Endodermal cell (in vitro differentiated cells): ENCODE measurements at regions not wholly inside any gene's neighbourhood (a gene's known extent, or its start where the extent isn't known, plus 50 kb on each side); places are given as distances from the start of the nearest gene placed in this dataset.
A peak's percentile ranks its signal among the peaks of the same experiment; 100 is the strongest.
"Not testable (repeated sequence)": the region's sequence is repeated elsewhere in the genome, so short reads cannot be mapped to it uniquely, and the experiment has no call there.

Source experiments
- DNase-seq: peaks from one replicate; pipeline ENCODE4 v3.0.0-alpha.2; 2017
- H3K27ac ChIP-seq: 2 replicates; pipeline ENCODE4 v1.5.1; 2013; ENCODE audit warnings: mild to moderate bottlenecking, low read depth, low read length, moderate library complexity
- H3K27me3 ChIP-seq: 2 replicates; pipeline ENCODE4 v1.6.1; 2013; ENCODE audit warnings: mild to moderate bottlenecking, low read length, moderate library complexity; ENCODE audit not compliant: insufficient read depth, control insufficient read depth, poor library complexity, severe bottlenecking
- H3K36me3 ChIP-seq: 2 replicates; pipeline ENCODE4 v1.7.0; 2013; ENCODE audit warnings: mild to moderate bottlenecking, low read length, moderate library complexity; ENCODE audit not compliant: control insufficient read depth, insufficient read depth
- H3K4me1 ChIP-seq: one replicate; pipeline ENCODE4 v1.7.0; 2013; ENCODE audit warnings: low read length; ENCODE audit not compliant: control insufficient read depth, insufficient read depth
- H3K4me3 ChIP-seq: 2 replicates; pipeline ENCODE4 v1.5.1; 2013; ENCODE audit warnings: mild to moderate bottlenecking, low read length, moderate library complexity
- H3K9ac ChIP-seq: 2 replicates; pipeline ENCODE4 v1.6.1; 2013; ENCODE audit warnings: mild to moderate bottlenecking, low read length, moderate library complexity; ENCODE audit not compliant: poor library complexity, severe bottlenecking; ENCODE audit errors: extremely low read depth
- H3K9me3 ChIP-seq: 2 replicates; pipeline ENCODE4 v1.6.1; 2013; ENCODE audit warnings: mild to moderate bottlenecking, low read length, moderate library complexity; ENCODE audit not compliant: control insufficient read depth
- H3K27ac Mint-ChIP-seq: 2 replicates; pipeline ENCODE4 v1.8.0; 2020; ENCODE audit warnings: mixed read lengths
- H3K27me3 Mint-ChIP-seq: 2 replicates; pipeline ENCODE4 v1.8.0; 2021; ENCODE audit warnings: mild to moderate bottlenecking, mixed read lengths; ENCODE audit not compliant: insufficient read depth
- H3K36me3 Mint-ChIP-seq: 2 replicates; pipeline ENCODE4 v1.8.0; 2020; ENCODE audit warnings: low read depth, mixed read lengths
- H3K4me1 Mint-ChIP-seq: 2 replicates; pipeline ENCODE4 v1.8.0; 2020; ENCODE audit warnings: mixed read lengths
- H3K4me3 Mint-ChIP-seq: 2 replicates; pipeline ENCODE4 v1.8.0; 2020; ENCODE audit warnings: mild to moderate bottlenecking, moderate library complexity, mixed read lengths
- H3K9me3 Mint-ChIP-seq: 2 replicates; pipeline ENCODE4 v1.8.0; 2020; ENCODE audit warnings: mild to moderate bottlenecking, mixed read lengths
- CTCF ChIP-seq: fragments of 200-600 bp; sonication (generic); conservative IDR thresholded peaks from 2 replicates; pipeline ENCODE4 v1.5.0; 2021; ENCODE audit warnings: antibody characterized with exemption, mild to moderate bottlenecking
- WGBS, 2 experiments: methylation state at CpG; one replicate each; pipeline versions ENCODE4 v1.1.5 to v1.1.7; 2013; ENCODE audit warnings: missing lambda C conversion rate in 2 of 2, mixed read lengths in 1 of 2; ENCODE audit not compliant: insufficient coverage in 1 of 2, insufficient read length in 1 of 2; 5-methylcytosine and 5-hydroxymethylcytosine counted together

- DNase-seq: peak; percentile 94
Measured at GRCh38 chr9:94030318-94031179, 53.7 kb upstream of the PTPDC1 start.

DNA sequence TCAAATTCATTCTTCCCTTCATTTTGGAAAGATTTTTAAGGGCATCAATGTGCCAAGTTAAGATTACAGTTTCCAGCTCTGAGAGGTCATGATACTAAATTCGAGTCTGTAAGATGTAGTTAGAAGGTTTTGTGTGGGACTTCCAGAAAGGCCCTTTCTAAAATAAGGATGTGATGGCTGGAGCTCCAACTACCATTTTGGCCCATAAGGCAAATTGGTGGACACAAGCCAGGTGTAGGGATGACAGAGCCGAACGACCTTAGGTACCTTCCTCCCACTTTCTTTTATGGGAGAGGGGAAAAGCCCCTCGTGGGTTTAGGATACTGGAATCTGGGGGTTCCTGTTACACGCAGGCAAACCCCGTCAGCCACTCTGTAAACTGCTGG lies 54.3 kb upstream of the PTPDC1 start:
- Mint-ChIP-seq H3K4me3 (peak overlapping the region; percentile 88), H3K9me3 (peaks cover 23% of the 10 kb centered on the region), H3K27me3 (peaks cover 22% of the 10 kb centered on the region), H3K36me3 (no peaks in the 10 kb centered on the region), H3K27ac (peak overlapping the region; percentile 98), H3K4me1 (peaks cover 3% of the 10 kb centered on the region)
- DNase-seq: no peak
- no peak overlapping the region for H3K27ac ChIP-seq
- TF ChIP-seq CTCF: no peak
- H3K27me3 ChIP-seq: no peaks in the 10 kb centered on the region
- peak overlapping the region; percentile 50 for H3K9ac ChIP-seq
- H3K9me3 ChIP-seq: peaks cover 14% of the 10 kb centered on the region
- H3K4me3 ChIP-seq: peak overlapping the region; percentile 92
- no peaks in the 10 kb centered on the region for H3K36me3 ChIP-seq
- H3K4me1 ChIP-seq: no peaks in the 10 kb centered on the region
- WGBS, 2 experiments: 26 to 33% methylated on average over 3 to 6 of the region's 6 CpGs

More at GRCh38 chr9:94030318-94031179, 53.7 kb upstream of the PTPDC1 start:
- H3K4me3 Mint-ChIP-seq: peak overlapping the region; percentile 88
- H3K27me3 Mint-ChIP-seq: peaks cover 21% of the 10 kb centered on the region
- H3K36me3 ChIP-seq: no peaks in the 10 kb centered on the region
- H3K4me1 ChIP-seq: no peaks in the 10 kb centered on the region
- no peak overlapping the region for H3K27ac ChIP-seq
- no peak for TF ChIP-seq CTCF
- H3K9me3 ChIP-seq: peaks cover 14% of the 10 kb centered on the region
- H3K27me3 ChIP-seq: no peaks in the 10 kb centered on the region
- H3K9me3 Mint-ChIP-seq: peaks cover 17% of the 10 kb centered on the region
- 1 to 2% methylated on average over 51 to 97 of the region's 97 CpGs for WGBS, 2 experiments
- H3K4me1 Mint-ChIP-seq: peaks cover 3% of the 10 kb centered on the region
- H3K4me3 ChIP-seq: peak overlapping the region; percentile 92
- peak overlapping the region; percentile 52 for H3K9ac ChIP-seq
- H3K27ac Mint-ChIP-seq: peak overlapping the region; percentile 98
- H3K36me3 Mint-ChIP-seq: no peaks in the 10 kb centered on the region

GRCh38 chr9:94026816-94027215 lies 57.4 kb upstream of the PTPDC1 start:
- no peak overlapping the region for H3K27ac ChIP-seq
- no peaks in the 10 kb centered on the region for H3K4me1 ChIP-seq
- H3K36me3 ChIP-seq: no peaks in the 10 kb centered on the region
- peak overlapping the region; percentile 35 for H3K4me3 ChIP-seq
- no peaks in the 10 kb centered on the region for H3K27me3 ChIP-seq
- no peak overlapping the region for H3K9ac ChIP-seq
- no peak for TF ChIP-seq CTCF
- peaks cover 40% of the 10 kb centered on the region for H3K9me3 Mint-ChIP-seq
- no peaks in the 10 kb centered on the region for H3K36me3 Mint-ChIP-seq
- DNase-seq: no peak
- no peak overlapping the region for H3K27ac Mint-ChIP-seq
- no peak overlapping the region for H3K4me3 Mint-ChIP-seq
- H3K27me3 Mint-ChIP-seq: peaks cover 17% of the 10 kb centered on the region
- peaks cover 14% of the 10 kb centered on the region for H3K9me3 ChIP-seq
- H3K4me1 Mint-ChIP-seq: peaks cover 3% of the 10 kb centered on the region

DNA sequence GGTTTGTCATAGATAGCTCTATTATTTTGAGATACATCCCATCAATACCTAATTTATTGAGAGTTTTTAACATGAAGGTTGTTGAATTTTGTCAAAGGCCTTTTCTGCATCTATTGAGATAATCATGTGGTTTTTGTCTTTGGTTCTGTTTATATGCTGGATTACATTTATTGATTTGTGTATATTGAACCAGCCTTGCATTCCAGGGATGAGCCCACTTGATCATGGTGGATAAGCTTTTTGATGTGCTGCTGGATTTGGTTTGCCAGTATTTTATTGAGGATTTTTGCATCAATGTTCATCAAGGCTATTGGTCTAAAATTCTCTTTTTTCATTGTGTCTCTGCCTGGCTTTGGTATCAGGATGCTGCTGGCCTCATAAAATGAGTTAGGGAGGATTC lies 61.8 kb upstream of the PTPDC1 start:
- DNase-seq, H3K27ac ChIP-seq: not testable (repeated sequence)

DNA sequence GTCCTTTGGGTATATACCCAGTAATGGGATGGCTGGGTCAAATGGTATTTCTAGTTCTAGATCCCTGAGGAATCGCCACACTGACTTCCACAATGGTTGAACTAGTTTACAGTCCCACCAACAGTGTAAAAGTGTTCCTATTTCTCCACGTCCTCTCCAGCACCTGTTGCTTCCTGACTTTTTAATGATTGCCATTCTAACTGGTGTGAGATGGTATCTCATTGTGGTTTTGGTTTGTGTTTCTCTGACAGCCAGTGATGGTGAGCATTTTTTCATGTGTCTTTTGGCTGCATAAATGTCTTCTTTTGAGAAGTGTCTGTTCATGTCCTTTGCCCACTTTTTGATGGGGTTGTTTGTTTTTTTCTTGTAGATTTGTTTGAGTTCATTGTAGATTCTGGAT lies 63.4 kb upstream of the PTPDC1 start:
- not testable (repeated sequence) for DNase-seq, H3K9me3 ChIP-seq, H3K9ac ChIP-seq, H3K27ac ChIP-seq, H3K4me1 ChIP-seq, H3K4me3 ChIP-seq, H3K27me3 Mint-ChIP-seq, H3K4me3 Mint-ChIP-seq, H3K27me3 ChIP-seq, H3K4me1 Mint-ChIP-seq, H3K27ac Mint-ChIP-seq, H3K36me3 ChIP-seq, H3K36me3 Mint-ChIP-seq
- no CpG with 5 or more reads among the region's 2 CpGs for WGBS, 2 experiments
- peaks cover 31% of the 10 kb centered on the region for H3K9me3 Mint-ChIP-seq

More for the DNA sequence above, 61.8 kb upstream of the PTPDC1 start:
- H3K4me3 Mint-ChIP-seq, H3K9ac ChIP-seq, H3K27me3 ChIP-seq, H3K27me3 Mint-ChIP-seq, H3K4me3 ChIP-seq, H3K4me1 Mint-ChIP-seq, H3K27ac Mint-ChIP-seq, H3K36me3 Mint-ChIP-seq, H3K36me3 ChIP-seq, H3K4me1 ChIP-seq: not testable (repeated sequence)
- H3K9me3 Mint-ChIP-seq: peaks cover 43% of the 10 kb centered on the region
- peaks cover 14% of the 10 kb centered on the region for H3K9me3 ChIP-seq
